GM18909 (cell line): ENCODE measurements at regions not wholly inside any gene's neighbourhood (a gene's known extent, or its start where the extent isn't known, plus 50 kb on each side); places are given as distances from the start of the nearest gene placed in this dataset.
"Not testable (repeated sequence)": the region's sequence is repeated elsewhere in the genome, so short reads cannot be mapped to it uniquely, and the experiment has no call there.

ENCODE experiments used
- ATAC-seq: cut with Tn5 transposase; IDR thresholded peaks from one replicate; pipeline ENCODE4 v1.9.1; 2021; ENCODE audit warnings: mild to moderate bottlenecking; ENCODE audit not compliant: unreplicated experiment, poor library complexity

DNA sequence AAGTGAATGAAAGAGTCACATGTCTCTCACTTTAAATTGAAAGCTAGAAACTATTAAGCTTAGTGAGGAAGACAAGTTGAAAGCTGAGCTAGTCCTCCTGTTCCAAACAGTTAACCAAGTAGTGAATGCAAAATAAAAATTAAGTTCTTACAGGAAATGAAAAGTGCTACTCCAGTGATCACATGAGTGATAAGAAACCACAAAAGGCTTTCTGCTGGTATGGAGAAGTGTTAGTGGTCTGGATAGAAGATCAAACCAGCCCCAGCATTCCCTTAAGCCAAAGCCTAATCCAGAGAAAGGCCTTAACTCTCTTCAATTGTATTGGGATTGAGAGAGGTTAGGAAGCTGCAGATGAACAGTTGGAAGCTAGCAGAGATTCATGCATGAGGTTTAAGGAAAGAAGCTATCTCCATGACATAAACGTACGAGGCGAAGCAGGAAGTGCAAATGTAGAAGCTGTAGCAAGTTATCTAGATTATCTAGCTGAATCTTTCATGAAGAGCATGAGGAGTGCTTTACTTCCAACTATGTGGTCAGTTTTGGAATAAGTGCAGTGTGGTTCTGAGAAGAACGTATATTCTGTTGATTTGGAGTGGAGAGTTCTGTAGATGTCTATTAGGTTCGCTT lies 261.6 kb downstream of the MDFIC start:
- no peak for ATAC-seq

- ATAC-seq = no peak
These were observed 256.9 kb downstream of the MDFIC start for GRCh38 chr7:115178835-115179234.

DNA sequence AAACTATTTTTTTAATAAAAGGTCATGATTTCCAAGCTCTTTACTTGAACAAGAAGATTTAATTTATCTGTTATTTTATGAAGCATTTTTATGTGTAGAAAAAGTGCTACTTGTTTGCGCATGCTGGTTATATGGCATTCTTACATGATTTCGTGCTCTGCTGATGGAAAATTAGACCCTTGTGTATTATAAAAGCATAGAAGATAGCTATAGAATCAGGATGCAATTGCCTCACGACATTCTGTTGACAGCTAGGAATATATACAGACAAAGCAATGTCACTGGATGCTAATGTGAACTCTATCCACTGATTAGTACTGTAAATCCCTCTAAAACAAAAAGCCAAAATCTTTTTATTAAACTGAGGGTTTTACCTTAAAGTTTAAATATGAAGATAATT lies 255.9 kb downstream of the MDFIC start:
- ATAC-seq = no peak

DNA sequence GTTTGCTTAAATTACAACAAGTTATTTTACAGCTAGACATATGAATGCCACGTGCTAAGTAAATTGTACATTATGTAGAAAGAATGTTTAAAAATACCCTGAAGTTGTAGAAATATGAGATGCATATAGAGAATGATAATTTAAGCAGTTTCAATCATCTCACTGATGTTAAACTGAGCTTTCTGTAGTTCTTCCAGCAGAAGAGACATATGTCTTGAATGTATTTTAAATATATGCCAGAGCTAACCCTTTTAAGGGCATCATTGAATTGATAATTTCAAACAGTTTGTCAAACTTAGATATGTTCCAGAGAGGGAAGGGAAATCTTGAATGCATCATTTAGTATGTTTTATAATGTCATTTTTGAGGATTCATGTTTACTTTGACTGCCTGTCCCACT lies 255.2 kb downstream of the MDFIC start:
- ATAC-seq = no peak

DNA sequence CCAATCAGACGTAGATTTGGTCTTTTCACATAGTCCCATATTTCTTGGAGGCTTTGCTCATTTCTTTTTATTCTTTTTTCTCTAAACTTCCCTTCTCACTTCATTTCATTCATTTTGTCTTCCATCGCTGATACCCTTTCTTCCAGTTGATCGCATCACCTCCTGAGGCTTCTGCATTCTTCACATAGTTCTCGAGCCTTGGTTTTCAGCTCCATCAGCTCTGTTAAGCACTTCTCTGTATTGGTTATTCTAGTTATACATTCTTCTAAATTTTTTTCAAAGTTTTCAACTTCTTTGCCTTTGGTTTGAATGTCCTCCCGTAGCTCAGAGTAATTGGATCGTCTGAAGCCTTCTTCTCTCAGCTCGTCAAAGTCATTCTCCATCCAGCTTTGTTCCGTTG lies 250.5 kb downstream of the MDFIC start:
- not testable (repeated sequence) for ATAC-seq

- ATAC-seq = no peak
These were observed 232.0 kb downstream of the MDFIC start for GRCh38 chr7:115153769-115154477.

- ATAC-seq = no peak
These were observed 231.3 kb downstream of the MDFIC start for GRCh38 chr7:115153176-115153575.

GRCh38 chr7:115146148-115146547 lies 224.3 kb downstream of the MDFIC start:
- ATAC-seq = no peak

- ATAC-seq = peak; percentile 83
These were observed 223.6 kb downstream of the MDFIC start for GRCh38 chr7:115145512-115145911.

DNA sequence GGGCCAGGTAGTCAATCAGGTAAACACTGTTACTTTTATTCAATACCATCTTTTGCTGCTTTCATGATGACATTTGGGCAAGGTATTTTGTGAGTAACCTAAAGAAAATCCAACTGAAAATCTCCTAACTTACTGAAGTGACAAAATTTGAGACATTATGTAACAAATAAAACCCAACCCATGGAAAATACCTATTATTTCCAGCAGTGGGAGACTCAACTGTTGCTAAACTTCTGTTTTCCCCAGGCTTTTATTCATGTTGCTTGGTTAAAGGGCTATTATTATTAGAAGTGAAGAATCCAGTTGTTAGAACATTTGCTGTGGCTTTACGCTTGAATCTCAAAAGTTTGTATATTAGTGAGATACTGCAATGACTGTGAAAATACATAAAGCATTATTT lies 215.9 kb downstream of the MDFIC start:
- no peak for ATAC-seq

GRCh38 chr7:115136796-115137443 lies 215.0 kb downstream of the MDFIC start:
- ATAC-seq = no peak

- peak; percentile 78 for ATAC-seq
These were observed 214.0 kb downstream of the MDFIC start for GRCh38 chr7:115135769-115136410.

GRCh38 chr7:115135146-115135545 lies 213.3 kb downstream of the MDFIC start:
- no peak for ATAC-seq

DNA sequence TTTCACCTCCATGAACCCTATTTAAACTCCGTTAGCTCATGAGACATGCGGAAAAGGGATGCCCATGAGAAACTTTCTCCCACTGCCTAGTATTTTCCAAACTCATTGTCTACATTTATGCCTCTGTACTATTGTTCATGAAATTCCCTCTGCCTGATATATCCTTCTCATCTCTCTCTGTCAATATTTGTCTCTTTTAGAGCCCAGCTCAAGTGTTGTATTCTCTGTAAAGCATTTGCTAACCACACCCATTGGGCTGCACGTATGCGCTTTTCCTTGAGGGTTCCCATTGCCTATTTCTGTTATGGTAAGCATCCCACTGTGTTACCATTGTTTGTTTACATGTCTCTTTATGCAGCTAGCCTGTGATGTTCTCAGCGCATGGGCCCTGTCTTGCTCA lies 211.4 kb downstream of the MDFIC start:
- no peak for ATAC-seq

- no peak for ATAC-seq
These were observed 210.2 kb downstream of the MDFIC start for GRCh38 chr7:115132096-115132495.

- ATAC-seq = no peak
These were observed 206.3 kb downstream of the MDFIC start for GRCh38 chr7:115128154-115128553.

DNA sequence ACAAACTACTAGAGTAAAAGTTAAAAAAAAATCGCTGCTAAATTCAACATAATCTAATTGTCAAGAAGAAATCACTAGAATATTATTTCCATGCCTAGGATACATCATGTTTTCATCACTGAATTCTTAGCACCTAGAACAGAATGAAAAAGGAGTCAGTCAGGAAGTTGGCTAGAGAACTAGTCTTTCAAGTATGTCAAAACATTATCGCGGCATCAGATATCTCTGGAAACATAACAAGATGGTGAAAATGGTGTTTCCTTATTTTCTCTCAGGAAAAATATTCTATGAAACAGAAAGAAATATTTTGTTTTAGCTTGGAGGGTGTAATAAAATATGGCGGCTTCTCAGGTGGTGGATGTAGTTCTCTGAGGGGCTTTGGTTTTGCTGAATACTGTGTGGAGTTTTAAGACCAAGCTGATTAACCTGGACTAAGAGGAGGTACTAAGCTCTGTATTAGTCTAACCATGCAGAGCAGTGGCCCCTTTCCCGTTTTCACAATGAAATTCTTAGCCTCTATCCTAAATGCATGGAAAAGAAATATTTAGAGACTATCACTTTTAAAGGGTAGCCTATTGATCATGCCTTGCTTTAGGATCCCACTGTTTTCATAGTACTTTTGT lies 205.6 kb downstream of the MDFIC start:
- no peak for ATAC-seq

DNA sequence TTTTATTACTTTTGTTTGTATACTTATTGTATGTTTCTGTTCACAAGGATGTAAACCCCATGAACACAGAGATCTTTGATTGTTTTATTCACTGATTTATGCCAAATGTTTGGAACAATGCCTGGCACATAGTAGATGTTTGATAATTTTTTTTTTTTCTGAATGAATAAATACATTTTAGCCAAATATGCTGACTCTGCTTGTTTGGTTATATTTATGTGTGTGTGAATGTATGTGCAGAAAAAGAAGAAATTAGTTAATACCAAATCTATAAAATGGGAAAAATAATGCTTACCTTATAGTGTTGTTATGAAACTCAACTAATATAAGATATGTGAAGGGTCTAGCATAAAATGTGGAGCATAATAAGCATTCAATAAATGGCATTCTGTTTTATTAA lies 203.9 kb downstream of the MDFIC start:
- ATAC-seq = no peak

GRCh38 chr7:115125312-115125711 lies 203.4 kb downstream of the MDFIC start:
- ATAC-seq = no peak

- ATAC-seq = no peak
These were observed 202.6 kb downstream of the MDFIC start for GRCh38 chr7:115124409-115124939.
